Fibroblast of villous mesenchyme (primary cell): ENCODE measurements at regions not wholly inside any gene's neighbourhood (a gene's known extent, or its start where the extent isn't known, plus 50 kb on each side); places are given as distances from the start of the nearest gene placed in this dataset.

Experiments used
- DNase-seq: peaks from one replicate; pipeline ENCODE4 v3.0.0-alpha.2; 2010; ENCODE audit warnings: low read depth
- H3K4me3 ChIP-seq: 2 replicates; pipeline ENCODE4 v1.5.1; 2011; ENCODE audit warnings: low read depth, mild to moderate bottlenecking, low read length
- TF ChIP-seq, protein P1 (sequence below): IDR thresholded peaks from 2 replicates; pipeline ENCODE4 v1.5.1; 2012; ENCODE audit warnings: low read depth, mild to moderate bottlenecking, low read length; ENCODE audit not compliant: insufficient read depth

DNA sequence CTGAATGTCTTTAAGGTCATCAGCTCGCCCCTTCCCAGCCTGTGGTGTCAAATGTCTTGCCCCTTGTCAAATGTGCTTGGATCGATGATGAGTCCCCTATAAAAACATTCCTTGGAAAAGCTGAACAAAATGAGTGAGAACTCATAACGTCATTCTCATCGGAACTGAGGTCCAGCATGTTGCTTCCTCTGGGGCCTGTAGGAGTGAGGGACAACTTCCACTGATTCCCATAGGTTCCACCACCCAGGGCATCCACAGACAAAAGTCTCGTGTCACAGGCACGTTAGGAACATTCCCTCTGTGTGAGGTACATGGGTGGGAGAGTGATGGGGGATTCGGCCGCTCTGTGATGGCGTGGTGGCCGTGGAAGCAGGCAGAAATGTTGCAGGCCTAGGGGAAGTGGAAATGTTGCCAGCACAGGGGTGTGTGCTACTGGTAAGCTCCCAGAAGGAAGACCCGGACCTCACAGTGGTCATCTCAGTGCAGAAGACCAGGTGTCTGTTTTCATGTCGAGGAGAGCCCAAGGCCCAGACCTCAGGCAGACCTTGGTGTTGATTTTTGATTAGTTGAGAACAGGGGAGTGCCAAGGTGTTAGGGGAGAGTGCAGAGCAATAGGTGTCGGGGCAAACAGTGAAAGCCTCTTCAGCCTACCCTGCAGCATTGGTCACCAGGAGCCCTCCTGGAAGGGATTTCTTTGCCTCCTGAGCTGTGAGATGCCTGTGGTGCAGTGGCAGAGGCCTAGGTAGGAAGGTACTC is 96.8 kb downstream of the SNRPN start:
- H3K4me3 ChIP-seq = no peak overlapping the region
- no peak for DNase-seq
- TF ChIP-seq, protein P1, sequence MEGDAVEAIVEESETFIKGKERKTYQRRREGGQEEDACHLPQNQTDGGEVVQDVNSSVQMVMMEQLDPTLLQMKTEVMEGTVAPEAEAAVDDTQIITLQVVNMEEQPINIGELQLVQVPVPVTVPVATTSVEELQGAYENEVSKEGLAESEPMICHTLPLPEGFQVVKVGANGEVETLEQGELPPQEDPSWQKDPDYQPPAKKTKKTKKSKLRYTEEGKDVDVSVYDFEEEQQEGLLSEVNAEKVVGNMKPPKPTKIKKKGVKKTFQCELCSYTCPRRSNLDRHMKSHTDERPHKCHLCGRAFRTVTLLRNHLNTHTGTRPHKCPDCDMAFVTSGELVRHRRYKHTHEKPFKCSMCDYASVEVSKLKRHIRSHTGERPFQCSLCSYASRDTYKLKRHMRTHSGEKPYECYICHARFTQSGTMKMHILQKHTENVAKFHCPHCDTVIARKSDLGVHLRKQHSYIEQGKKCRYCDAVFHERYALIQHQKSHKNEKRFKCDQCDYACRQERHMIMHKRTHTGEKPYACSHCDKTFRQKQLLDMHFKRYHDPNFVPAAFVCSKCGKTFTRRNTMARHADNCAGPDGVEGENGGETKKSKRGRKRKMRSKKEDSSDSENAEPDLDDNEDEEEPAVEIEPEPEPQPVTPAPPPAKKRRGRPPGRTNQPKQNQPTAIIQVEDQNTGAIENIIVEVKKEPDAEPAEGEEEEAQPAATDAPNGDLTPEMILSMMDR = no peak

DNA sequence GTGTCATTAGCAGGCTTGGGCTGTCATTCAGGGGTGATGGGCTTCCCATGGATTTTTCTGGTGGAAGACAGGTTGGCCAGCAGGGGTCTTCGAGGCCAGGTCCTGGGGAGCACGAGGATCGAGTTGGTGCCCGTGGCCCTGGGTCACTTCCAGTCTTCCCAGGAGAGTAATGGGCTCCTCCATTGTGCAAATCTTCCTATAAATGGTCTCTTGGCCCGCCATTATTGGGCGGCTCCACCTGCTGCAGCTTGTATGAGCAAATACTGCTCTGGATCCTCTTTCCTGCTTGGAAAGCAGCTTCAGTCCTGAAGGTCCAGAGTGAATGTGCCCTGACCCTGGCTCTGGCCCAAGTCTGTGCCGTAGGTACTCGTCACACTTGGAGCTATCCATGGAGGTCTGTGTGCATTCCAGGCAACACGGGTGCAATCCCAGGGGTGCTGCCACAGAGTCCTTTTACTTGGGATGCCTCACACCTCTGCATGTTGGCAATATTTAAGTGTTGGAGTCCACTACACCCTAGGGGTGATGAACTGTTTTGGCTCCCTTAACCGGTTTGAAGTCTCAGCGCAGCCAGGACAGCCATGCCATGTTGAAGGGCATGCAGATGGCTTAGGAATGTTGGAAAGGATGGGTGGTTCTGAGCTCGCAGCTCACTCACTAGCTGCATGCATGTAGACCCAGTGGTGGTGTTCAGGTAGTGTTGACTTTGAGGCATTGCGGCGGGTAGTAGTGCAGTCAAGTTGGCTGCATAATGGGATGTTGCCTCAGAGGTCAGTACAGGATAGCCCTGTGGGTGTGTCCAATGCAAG is 97.6 kb downstream of the SNRPN start:
- TF ChIP-seq, protein P1 = no peak
- no peak for DNase-seq
- no peak overlapping the region for H3K4me3 ChIP-seq

DNA sequence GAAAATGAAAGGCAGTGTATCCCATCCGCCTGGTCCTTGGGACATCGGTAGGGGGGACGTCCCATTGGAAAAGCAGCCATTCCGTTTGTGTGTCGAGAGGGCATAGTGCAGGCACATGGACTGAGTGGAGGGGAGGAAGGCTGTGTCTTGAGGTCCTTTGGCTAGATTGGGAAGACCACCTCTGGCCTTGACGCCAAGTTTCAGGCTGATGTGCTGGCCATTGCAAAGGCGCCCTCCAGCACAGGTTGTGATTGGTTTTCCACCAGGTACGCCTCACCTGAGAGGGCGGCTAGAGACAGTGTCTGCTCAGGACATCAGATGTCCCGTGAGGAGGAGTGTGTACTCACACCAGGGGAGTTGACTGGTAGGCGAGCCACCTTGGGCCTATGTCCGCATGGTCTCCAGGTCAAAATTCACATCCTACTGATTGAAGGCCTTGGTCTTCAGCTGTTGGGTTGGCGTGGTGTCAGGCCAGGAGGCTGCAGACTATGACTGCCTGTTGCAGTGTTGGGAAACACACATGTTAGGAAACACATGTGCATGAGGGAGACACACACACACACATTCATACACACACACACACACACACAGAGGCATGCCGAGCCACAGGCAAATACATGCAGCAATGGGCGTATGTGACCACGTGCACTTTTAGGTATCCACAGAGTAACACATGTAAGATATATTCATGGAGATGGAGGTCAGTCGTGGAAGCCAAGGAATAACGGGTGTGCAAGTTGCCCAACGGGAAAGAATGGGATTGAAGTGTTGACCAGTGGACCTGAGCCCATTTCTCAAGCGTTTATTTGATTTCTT is 98.4 kb downstream of the SNRPN start:
- DNase-seq = no peak
- TF ChIP-seq, protein P1 = no peak
- no peak overlapping the region for H3K4me3 ChIP-seq

DNA sequence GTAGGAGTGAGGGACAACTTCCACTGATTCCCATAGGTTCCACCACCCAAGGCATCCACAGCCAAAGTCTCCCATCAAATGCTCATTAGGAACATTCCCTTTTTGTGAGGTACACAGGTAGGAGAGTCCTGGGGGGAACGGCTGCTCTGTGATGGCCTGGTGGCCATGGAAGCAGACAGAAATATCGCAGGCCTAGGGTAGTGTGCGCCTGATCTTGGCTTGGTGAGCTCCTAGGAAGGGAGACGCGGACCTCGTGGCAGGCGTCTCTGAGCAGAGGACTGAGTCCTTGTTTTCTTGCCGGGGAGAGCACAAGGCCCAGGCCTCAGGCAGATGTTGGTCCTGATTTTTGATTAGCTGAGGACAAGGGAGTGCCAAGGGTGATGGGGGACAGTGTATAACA is 99.5 kb downstream of the SNRPN start:
- TF ChIP-seq, protein P1 = no peak

DNA sequence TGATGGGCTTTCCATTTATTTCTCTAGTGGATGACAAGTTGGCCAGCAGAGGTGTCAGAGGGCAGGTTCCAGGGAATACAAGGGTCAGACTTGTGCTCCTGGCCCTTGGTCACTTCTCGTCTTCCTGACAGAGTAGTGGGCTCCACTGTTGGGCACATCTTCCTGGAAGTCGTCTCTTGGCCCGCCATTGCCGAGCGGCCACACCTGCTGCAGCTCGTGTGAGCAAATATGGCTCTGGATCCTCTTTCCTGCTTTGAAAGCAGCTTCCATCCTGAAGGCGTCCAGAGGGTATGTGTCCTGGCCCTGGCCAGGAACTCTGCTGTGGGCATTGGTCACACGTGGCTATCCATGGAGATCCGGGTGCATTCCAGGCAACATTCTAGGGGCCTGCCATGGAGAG is 100.2 kb downstream of the SNRPN start:
- TF ChIP-seq, protein P1 = no peak

More for the DNA sequence above, 99.5 kb downstream of the SNRPN start:
- DNase-seq = no peak
- no peak overlapping the region for H3K4me3 ChIP-seq

DNA sequence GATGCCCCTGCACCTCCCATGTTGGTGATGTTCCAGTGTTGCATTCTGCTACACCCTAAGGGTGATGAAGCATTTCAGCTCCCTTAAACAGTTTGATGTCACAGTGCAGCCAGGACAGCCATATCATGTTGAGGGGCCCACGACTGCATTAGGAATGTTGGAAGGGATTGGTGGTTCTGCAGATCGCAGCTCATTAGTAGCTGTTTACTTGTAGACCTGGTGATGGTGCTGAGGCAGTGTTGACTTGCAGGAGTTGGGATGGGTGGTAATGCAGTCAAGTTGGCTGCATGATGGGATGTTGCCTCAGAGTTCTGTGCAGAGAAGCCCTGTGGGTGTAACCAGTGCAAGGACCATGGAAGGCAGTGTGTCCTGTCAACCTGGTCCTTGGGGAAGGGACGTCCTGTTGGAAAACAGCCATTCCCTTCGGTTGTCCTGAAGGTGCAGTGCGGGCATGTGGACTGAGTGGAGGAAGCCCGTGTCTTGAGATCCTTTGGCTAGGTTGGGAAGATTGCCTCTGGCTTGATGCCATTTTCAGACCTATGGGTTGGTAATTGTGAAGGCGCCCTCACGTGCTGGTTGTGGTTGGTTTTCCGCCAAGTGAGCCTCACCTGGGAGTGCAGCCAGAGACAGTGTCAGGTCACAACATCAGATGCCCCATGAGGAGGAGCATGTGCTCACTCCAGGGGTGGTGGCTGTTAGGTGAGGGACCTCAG is 100.7 kb downstream of the SNRPN start:
- no peak for DNase-seq
- TF ChIP-seq, protein P1 = no peak
- no peak overlapping the region for H3K4me3 ChIP-seq

More for the DNA sequence above, 100.2 kb downstream of the SNRPN start:
- H3K4me3 ChIP-seq = no peak overlapping the region
- DNase-seq = no peak
